SK-N-SH treated with all-trans-retinoic acid at 6 μM for 48 hours (cell line): ENCODE measurements at regions not wholly inside any gene's neighbourhood (a gene's known extent, or its start where the extent isn't known, plus 50 kb on each side); places are given as distances from the start of the nearest gene placed in this dataset.

Source experiments
- CREB5 ChIP-seq: fragments of 250-450 bp; sonication (Bioruptor Pico); IDR thresholded peaks from 2 replicates; pipeline ENCODE4 v1.5.1; 2020; ENCODE audit warnings: low read depth, mild to moderate bottlenecking, moderate library complexity
- CSDC2 ChIP-seq: fragments of 250-450 bp; sonication (Bioruptor Pico); IDR thresholded peaks from 2 replicates; pipeline ENCODE4 v1.5.0; 2020; ENCODE audit warnings: mild to moderate bottlenecking, moderate library complexity
- ESRRG ChIP-seq: fragments of 250-450 bp; sonication (Bioruptor Pico); IDR thresholded peaks from 2 replicates; pipeline ENCODE4 v1.6.1; 2021; ENCODE audit warnings: mild to moderate bottlenecking
- GLIS3 ChIP-seq: fragments of 250-450 bp; sonication (Bioruptor Pico); IDR thresholded peaks from 2 replicates; pipeline ENCODE4 v1.5.0; 2020; ENCODE audit warnings: mild to moderate bottlenecking, moderate library complexity
- ISL1 ChIP-seq: fragments of 250-450 bp; sonication (Bioruptor Pico); IDR thresholded peaks from 2 replicates; pipeline ENCODE4 v2.1.2; 2022; ENCODE audit warnings: mild to moderate bottlenecking, moderate library complexity
- OSR1 ChIP-seq: fragments of 250-450 bp; sonication (Bioruptor Pico); IDR thresholded peaks from 2 replicates; pipeline ENCODE4 v1.8.0; 2022; ENCODE audit warnings: moderate library complexity, mild to moderate bottlenecking, inconsistent platforms
- RARB ChIP-seq: fragments of 250-450 bp; sonication (Bioruptor Pico); IDR thresholded peaks from 2 replicates; pipeline ENCODE4 v1.8.0; 2021; ENCODE audit warnings: mild to moderate bottlenecking, moderate library complexity
- SNAI2 ChIP-seq: fragments of 250-450 bp; sonication (Bioruptor Pico); IDR thresholded peaks from 2 replicates; pipeline ENCODE4 v1.5.0; 2020; ENCODE audit warnings: mild to moderate bottlenecking, moderate library complexity
- ZC3H10 ChIP-seq: fragments of 250-450 bp; sonication (Bioruptor Pico); IDR thresholded peaks from 2 replicates; pipeline ENCODE4 v1.5.1; 2021; ENCODE audit warnings: mild to moderate bottlenecking, moderate library complexity
- ZFP30 ChIP-seq: fragments of 450-650 bp; formaldehyde crosslinking; IDR thresholded peaks from 2 replicates; pipeline ENCODE4 v1.5.0; 2022; ENCODE audit warnings: mild to moderate bottlenecking, moderate library complexity
- ZNF565 ChIP-seq: fragments of 450-650 bp; formaldehyde crosslinking; conservative IDR thresholded peaks from 2 replicates; pipeline ENCODE4 v1.5.0; 2020; ENCODE audit warnings: low read depth, mild to moderate bottlenecking, moderate library complexity
- ZNF8 ChIP-seq: fragments of 450-650 bp; formaldehyde crosslinking; IDR thresholded peaks from 2 replicates; pipeline ENCODE4 v1.5.0; 2020; ENCODE audit warnings: mild to moderate bottlenecking, moderate library complexity

- TF ChIP-seq ZNF565 (CRISPR knock-in tag) (no peak), RARB (CRISPR knock-in tag) (no peak), SNAI2 (CRISPR knock-in tag) (no peak), ZNF8 (CRISPR knock-in tag) (no peak), ISL1 (CRISPR knock-in tag) (no peak), ESRRG (CRISPR knock-in tag) (no peak), OSR1 (CRISPR knock-in tag) (no peak), CREB5 (CRISPR knock-in tag) (no peak), ZFP30 (CRISPR knock-in tag) (no peak), CSDC2 (CRISPR knock-in tag) (no peak), ZC3H10 (CRISPR knock-in tag) (no peak), GLIS3 (CRISPR knock-in tag) (no peak)
These were observed 300.8 kb upstream of the ISX start for GRCh38 chr22:34765115-34765514.
